Spleen (tissue), 11 donors: ENCODE measurements at regions not wholly inside any gene's neighbourhood (a gene's known extent, or its start where the extent isn't known, plus 50 kb on each side); places are given as distances from the start of the nearest gene placed in this dataset.
"Not testable (repeated sequence)": the region's sequence is repeated elsewhere in the genome, so short reads cannot be mapped to it uniquely, and the experiment has no call there.

ENCODE experiments used
- DNase-seq: peaks from one replicate; pipeline ENCODE4 v3.0.0-alpha.2; 2020
- H3K27ac ChIP-seq, 8 donors: fragments of 200-600 bp; sonication (generic) in 7 of 8; 1 replicate in 4 of 8; 2 replicates in 4 of 8; pipeline versions ENCODE4 v1.5.0 to v1.8.0; 2016 to 2021; ENCODE audit warnings: inconsistent platforms in 4 of 8, mild to moderate bottlenecking in 4 of 8, moderate library complexity in 1 of 8
- H3K27me3 ChIP-seq, 7 donors: fragments of 200-600 bp; sonication (generic) in 6 of 7; replicated peaks in 1 of 7; 1 replicate in 4 of 7; 2 replicates in 3 of 7; pipeline versions ENCODE4 v1.5.0 to v1.8.0; 2016 to 2021; ENCODE audit warnings: inconsistent platforms in 3 of 7, mild to moderate bottlenecking in 1 of 7
- H3K36me3 ChIP-seq, 6 donors: fragments of 200-600 bp; sonication (generic) in 5 of 6; 1 replicate in 4 of 6; 2 replicates in 2 of 6; pipeline versions ENCODE4 v1.5.0 to v1.8.0; 2016 to 2021; ENCODE audit warnings: inconsistent platforms in 2 of 6
- H3K4me1 ChIP-seq, 6 donors: fragments of 200-600 bp; sonication (generic) in 5 of 6; 1 replicate in 3 of 6; 2 replicates in 3 of 6; pipeline versions ENCODE4 v1.5.0 to v1.8.0; 2016 to 2021; ENCODE audit warnings: inconsistent platforms in 3 of 6
- H3K4me3 ChIP-seq, 8 donors: fragments of 200-600 bp; sonication (generic) in 7 of 8; 1 replicate in 4 of 8; 2 replicates in 4 of 8; pipeline versions ENCODE4 v1.5.0 to v1.8.0; 2016 to 2021; ENCODE audit warnings: inconsistent platforms in 4 of 8, mild to moderate bottlenecking in 4 of 8, moderate library complexity in 2 of 8
- H3K9me3 ChIP-seq, 8 donors: fragments of 200-600 bp; sonication (generic) in 7 of 8; 1 replicate in 4 of 8; 2 replicates in 4 of 8; pipeline versions ENCODE4 v1.5.0 to v1.8.0; 2016 to 2021; ENCODE audit warnings: inconsistent platforms in 4 of 8
- POLR2A ChIP-seq, 3 donors: fragments of 450-650 bp; IDR thresholded peaks; one replicate each; pipeline ENCODE4 v1.5.1; 2017; ENCODE audit warnings: antibody characterized with exemption in 3 of 3, mild to moderate bottlenecking in 1 of 3
- POLR2AphosphoS5 ChIP-seq, 3 donors: sonication (generic); formaldehyde crosslinking; IDR thresholded peaks; one replicate each; pipeline ENCODE4 v1.5.1; 2017; ENCODE audit warnings: antibody characterized with exemption in 3 of 3
- WGBS, 5 donors: extraction: QIAGEN DNeasy Blood & Tissue Kit in 3 of 5; methylation state at CpG; one replicate each; pipeline versions ENCODE4 v1.1.5 to v1.1.7; 2013 to 2018; 5-methylcytosine and 5-hydroxymethylcytosine counted together
- intact Hi-C: fragments of 100-400 bp; cut with DNase I; formaldehyde crosslinking; loops from one replicate; pipeline ENCODE4 v1.15.0; 2023; ENCODE audit warnings: low total_unique reads
- TF ChIP-seq, protein P1 (sequence below), 11 experiments: fragments of 200-600 bp in 7 of 11; fragments of 450-650 bp in 4 of 11; sonication (generic) in 4 of 11; IDR thresholded peaks in 8 of 11; conservative IDR thresholded peaks in 3 of 11; 1 replicate in 7 of 11; 2 replicates in 4 of 11; pipeline versions ENCODE4 v1.4.0 to v1.8.0; 2016 to 2021; ENCODE audit warnings: antibody characterized with exemption in 11 of 11, inconsistent platforms in 4 of 11, mild to moderate bottlenecking in 1 of 11
- donor health status: healthy with polysubstance abuse.
- donor health status: DM: no; HTN: no; CAD: no; lungs with moderate emphysema.
- donor health status: DM: no; HTN: no; CAD: no.
- donor health status: Bipolar disorder and iron deficiency.
- donor health status: healthy.
- donor health status: DM: no; HTN: no; CAD: no.
- donor health status: DM: yes; HTN: yes; CAD: no.

DNA sequence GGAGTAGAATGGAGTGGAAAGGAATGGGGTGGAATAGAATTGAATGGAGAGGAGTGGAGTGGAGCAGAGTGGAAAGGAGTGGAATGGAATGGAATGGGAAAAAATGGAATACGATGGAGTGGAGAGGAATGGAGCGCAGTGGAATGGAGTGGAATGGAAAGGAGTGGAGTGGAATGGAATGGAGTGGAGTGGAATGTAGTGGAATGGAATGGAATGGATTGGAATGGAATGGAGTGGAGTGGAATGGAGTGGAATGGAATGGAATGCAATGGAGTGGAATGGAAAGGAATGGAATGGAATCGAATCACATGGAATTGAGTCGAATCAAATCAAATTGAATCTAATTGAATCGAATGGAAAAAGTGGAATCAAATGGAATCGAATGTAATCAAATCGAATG is 1016.1 kb downstream of the CDY1 start:
- no peaks in the 10 kb centered on the region for H3K36me3 ChIP-seq
- no peak overlapping the region for H3K4me3 ChIP-seq
- no peak overlapping the region for H3K27ac ChIP-seq
- TF ChIP-seq POLR2AphosphoS5 (IDR thresholded peaks at IDR 0.05) (no peak), POLR2A (IDR thresholded peaks at IDR 0.05) (no peak)
- TF ChIP-seq, protein P1, sequence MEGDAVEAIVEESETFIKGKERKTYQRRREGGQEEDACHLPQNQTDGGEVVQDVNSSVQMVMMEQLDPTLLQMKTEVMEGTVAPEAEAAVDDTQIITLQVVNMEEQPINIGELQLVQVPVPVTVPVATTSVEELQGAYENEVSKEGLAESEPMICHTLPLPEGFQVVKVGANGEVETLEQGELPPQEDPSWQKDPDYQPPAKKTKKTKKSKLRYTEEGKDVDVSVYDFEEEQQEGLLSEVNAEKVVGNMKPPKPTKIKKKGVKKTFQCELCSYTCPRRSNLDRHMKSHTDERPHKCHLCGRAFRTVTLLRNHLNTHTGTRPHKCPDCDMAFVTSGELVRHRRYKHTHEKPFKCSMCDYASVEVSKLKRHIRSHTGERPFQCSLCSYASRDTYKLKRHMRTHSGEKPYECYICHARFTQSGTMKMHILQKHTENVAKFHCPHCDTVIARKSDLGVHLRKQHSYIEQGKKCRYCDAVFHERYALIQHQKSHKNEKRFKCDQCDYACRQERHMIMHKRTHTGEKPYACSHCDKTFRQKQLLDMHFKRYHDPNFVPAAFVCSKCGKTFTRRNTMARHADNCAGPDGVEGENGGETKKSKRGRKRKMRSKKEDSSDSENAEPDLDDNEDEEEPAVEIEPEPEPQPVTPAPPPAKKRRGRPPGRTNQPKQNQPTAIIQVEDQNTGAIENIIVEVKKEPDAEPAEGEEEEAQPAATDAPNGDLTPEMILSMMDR (IDR thresholded peaks at IDR 0.05 in 8 of 11, conservative IDR thresholded peaks at IDR 0.05 in 3 of 11): no peak
- no peaks in the 10 kb centered on the region for H3K27me3 ChIP-seq
- intact Hi-C loops: no loop called here
- WGBS, 5 donors: 79 to 92% (median 85%) methylated on average over 7 of the region's 7 CpGs; no CpG with 5 or more reads in 2 of the 5 donors
- H3K4me1 ChIP-seq: no peaks in the 10 kb centered on the region
- DNase-seq: no peak
- peaks cover 0 to 59% (median 0%) of the 10 kb centered on the region in 8 donors for H3K9me3 ChIP-seq

DNA sequence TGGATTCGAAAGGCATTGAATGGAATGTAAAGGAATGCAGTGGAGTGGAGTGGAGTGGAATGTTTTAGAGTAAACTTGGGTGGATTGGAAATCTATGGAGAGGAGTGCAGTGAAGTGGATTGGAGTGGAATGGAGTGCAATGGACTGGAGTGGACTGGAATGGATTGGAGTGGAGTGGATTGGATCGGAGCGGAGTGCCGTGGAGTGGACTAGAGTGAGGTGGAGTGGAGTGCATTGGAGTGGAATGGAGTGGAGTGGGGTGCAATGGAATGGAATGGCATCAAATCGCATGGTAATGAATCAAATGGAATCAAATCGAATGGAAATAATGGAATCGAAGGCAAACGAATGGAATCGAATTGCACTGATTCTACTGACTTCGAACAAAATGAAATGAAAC is 1023.9 kb downstream of the CDY1 start:
- H3K4me1 ChIP-seq, DNase-seq, H3K4me3 ChIP-seq, H3K27me3 ChIP-seq, H3K36me3 ChIP-seq, intact Hi-C loops, H3K27ac ChIP-seq: not testable (repeated sequence)
- H3K9me3 ChIP-seq: peaks cover 0 to 88% (median 0%) of the 10 kb centered on the region in 8 donors
- 80 to 82% (median 81%) methylated on average over 10 of the region's 10 CpGs; no CpG with 5 or more reads in 2 of the 5 donors for WGBS, 5 donors

DNA sequence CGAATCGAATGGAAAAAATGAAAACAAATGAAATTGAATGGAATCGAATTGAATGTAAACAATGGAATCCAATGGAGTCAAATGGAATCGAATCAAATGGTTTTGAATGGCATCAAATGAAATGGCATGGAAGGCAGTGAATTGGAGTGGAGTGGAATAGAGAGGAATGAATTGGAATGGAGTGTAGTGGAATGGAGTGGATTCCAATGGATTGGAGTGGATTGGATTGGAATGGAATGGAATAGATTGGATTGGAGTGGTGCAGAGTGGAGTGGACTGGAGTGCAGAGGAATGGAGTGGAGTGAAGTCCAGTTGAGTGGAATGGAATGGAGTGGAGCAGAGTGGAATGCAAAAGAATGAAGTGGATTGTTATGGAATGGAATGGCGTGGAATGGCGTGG is 1026.3 kb downstream of the CDY1 start:
- intact Hi-C loops, H3K4me3 ChIP-seq, DNase-seq, H3K4me1 ChIP-seq, H3K27ac ChIP-seq, H3K36me3 ChIP-seq, H3K27me3 ChIP-seq: not testable (repeated sequence)
- WGBS, 5 donors: 73 to 88% (median 74%) methylated on average over 6 of the region's 6 CpGs; no CpG with 5 or more reads in 2 of the 5 donors
- H3K9me3 ChIP-seq: peaks cover 0 to 80% (median 0%) of the 10 kb centered on the region in 8 donors

DNA sequence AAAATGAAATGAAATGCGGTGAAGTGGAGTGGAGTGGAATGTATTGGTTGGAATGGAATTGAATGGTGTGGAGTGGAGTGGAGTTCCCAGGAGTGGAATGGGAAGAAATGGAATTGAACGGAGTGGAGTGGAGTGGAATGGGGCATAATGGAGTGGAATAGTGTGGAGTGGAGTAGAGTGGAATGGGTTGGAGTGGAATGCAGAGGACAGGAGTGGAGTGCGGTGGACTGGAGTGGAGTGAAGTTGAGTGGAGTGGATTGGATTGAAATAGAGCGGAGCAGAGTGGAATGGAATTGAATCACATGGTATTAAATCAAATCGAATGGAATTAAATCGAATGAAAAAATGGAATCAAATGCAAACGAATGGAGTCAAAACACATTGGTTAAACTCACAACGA is 1042.3 kb downstream of the CDY1 start:
- WGBS, 5 donors: 70 to 79% (median 77%) methylated on average over 8 of the region's 8 CpGs; no CpG with 5 or more reads in 2 of the 5 donors

DNA sequence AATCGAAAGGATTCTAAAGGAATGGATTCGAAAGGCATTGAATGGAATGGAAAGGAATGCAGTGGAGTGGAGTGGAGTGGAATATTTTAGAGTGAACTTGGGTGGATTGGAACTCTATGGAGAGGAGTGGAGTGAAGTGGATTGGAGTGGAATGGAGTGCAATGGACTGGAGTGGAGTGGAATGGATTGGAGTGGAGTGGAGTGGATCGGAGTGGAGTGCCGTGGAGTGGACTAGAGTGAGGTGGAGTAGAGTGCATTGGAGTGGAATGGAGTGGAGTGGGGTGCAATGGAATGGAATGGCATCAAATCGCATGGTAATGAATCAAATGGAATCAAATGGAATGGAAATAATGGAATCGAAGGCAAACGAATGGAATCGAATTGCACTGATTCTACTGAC is 1044.8 kb downstream of the CDY1 start:
- H3K27me3 ChIP-seq, DNase-seq, H3K27ac ChIP-seq, H3K4me3 ChIP-seq, intact Hi-C loops, H3K4me1 ChIP-seq, H3K36me3 ChIP-seq: not testable (repeated sequence)
- H3K9me3 ChIP-seq: peaks cover 0 to 64% (median 0%) of the 10 kb centered on the region in 8 donors
- WGBS, 5 donors: 75 to 80% (median 80%) methylated on average over 8 of the region's 8 CpGs; no CpG with 5 or more reads in 2 of the 5 donors

More for the DNA sequence above, 1042.3 kb downstream of the CDY1 start:
- H3K4me3 ChIP-seq, H3K27me3 ChIP-seq, H3K27ac ChIP-seq, H3K4me1 ChIP-seq, H3K36me3 ChIP-seq, DNase-seq, intact Hi-C loops: not testable (repeated sequence)
- H3K9me3 ChIP-seq: peaks cover 0 to 59% (median 0%) of the 10 kb centered on the region in 8 donors

DNA sequence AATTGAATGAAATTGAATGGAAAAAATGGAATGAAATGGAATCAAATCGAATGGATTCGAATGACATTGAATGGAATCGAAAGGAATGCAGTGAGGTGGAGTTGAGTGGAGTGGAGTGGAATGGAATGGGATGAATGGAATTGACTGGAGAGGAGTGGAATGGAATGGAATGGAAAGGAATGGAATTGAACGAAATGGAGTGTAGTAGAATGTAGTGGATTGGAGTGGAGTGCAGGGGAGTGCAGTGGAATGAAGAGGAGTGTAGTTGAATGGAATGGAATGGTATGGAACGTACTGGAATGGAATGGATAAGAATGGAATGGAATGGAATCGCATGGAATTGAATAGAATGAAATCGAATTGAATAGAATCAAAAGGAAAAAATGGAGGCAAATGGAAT is 1047.3 kb downstream of the CDY1 start:
- DNase-seq, H3K4me1 ChIP-seq, H3K4me3 ChIP-seq, H3K27ac ChIP-seq, H3K36me3 ChIP-seq, H3K27me3 ChIP-seq, intact Hi-C loops: not testable (repeated sequence)
- 58 to 75% (median 63%) methylated on average over 7 of the region's 7 CpGs; no CpG with 5 or more reads in 1 of the 5 donors for WGBS, 5 donors
- peaks cover 0 to 45% (median 0%) of the 10 kb centered on the region in 8 donors for H3K9me3 ChIP-seq

DNA sequence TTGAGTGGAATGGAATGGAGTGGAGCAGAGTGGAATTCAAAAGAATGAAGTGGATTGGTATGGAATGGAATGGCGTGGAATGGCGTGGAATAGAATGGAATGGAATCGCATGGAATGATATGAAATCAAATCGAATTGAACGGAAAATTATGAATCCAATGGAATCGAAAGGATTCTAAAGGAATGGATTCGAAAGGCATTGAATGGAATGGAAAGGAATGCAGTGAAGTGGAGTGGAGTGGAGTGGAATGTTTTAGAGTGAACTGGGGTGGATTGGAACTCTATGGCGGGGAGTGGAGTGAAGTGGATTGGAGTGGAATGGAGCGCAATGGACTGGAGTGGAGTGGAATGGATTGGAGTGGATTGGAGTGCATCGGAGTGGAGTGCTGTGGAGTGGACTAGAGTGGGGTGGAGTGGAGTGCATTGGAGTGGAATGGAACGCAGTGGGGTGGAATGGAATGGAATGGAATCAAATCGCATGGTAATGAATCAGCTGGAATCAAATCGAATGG is 1048.5 kb downstream of the CDY1 start:
- H3K27me3 ChIP-seq, DNase-seq, H3K36me3 ChIP-seq, H3K27ac ChIP-seq, H3K4me3 ChIP-seq, H3K4me1 ChIP-seq, intact Hi-C loops: not testable (repeated sequence)
- peaks cover 0 to 33% (median 0%) of the 10 kb centered on the region in 8 donors for H3K9me3 ChIP-seq
- WGBS, 5 donors: 70 to 80% (median 74%) methylated on average over 13 of the region's 13 CpGs; no CpG with 5 or more reads in 1 of the 5 donors

DNA sequence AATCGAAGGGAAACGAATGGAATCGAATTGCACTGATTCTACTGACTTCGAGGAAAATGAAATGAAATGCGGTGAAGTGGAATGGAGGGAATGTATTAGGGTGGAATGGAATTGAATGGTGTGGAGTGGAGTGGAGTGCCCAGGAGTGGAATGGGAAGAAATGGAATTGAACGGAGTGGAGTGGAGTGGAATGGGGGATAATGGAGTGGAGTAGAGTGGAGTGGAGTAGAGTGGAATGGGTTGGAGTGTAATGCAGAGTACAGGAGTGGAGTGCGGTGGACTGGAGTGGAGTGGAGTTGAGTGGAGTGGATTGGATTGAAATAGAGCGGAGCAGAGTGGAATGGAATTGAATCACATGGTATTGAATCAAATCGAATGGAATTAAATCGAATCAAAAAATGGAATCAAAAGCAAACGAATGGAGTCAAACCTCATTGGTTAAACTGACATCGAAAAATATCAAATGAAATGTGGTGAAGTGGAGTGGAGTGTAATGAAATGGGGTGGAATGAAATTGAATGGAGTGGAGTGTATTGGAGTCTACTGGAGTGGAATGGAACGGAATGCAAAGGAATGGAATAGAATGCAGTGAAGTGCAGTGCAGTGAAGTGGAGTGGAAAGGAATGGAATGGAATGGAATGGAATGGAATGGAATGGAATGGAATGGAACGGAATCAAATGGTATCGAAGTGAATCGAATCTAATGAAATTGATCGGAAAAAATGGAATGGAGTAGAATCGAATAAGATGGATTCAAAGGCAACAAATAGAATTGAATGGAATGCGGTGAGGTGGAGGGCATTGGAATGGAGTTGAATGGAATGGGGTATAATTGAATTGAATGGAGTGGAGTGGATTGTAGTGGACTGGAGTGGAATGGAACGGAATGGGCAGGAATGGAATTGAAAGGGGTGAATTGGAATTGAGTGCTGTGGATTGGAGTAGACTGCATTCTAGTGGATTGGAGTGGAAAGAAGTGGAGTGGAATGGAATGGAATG is 1049.3 kb downstream of the CDY1 start:
- WGBS, 5 donors: 75 to 81% (median 79%) methylated on average over 17 to 20 of the region's 20 CpGs; no CpG with 5 or more reads in 1 of the 5 donors
- DNase-seq: not testable (repeated sequence)

More for the DNA sequence above, 1049.3 kb downstream of the CDY1 start:
- H3K27ac ChIP-seq, intact Hi-C loops, H3K4me3 ChIP-seq, H3K4me1 ChIP-seq, H3K27me3 ChIP-seq, H3K36me3 ChIP-seq: not testable (repeated sequence)
- peaks cover 0 to 30% (median 0%) of the 10 kb centered on the region in 8 donors for H3K9me3 ChIP-seq
